ENCODE measurements at regions not wholly inside any gene's neighbourhood (a gene's known extent, or its start where the extent isn't known, plus 50 kb on each side); places are given as distances from the start of the nearest gene placed in this dataset.

GRCh38 chr4:104412344-104412743 is 82.3 kb downstream of the CXXC4 start:
- TF ChIP-seq CTCF (IDR thresholded peaks at IDR 0.05; ENCODE audit: low read length) (no peak), EZH2 (IDR thresholded peaks at IDR 0.05; ENCODE audit: borderline replicate concordance, low read length) (no peak)

Data from OCI-LY1 (cell line).